CD4-positive, CD25-positive, alpha-beta regulatory T cell (primary cell): ENCODE measurements at regions not wholly inside any gene's neighbourhood (a gene's known extent, or its start where the extent isn't known, plus 50 kb on each side); places are given as distances from the start of the nearest gene placed in this dataset.

Source experiments
- ATAC-seq, 2 donors: fragments of 150-1000 bp; cut with Tn5 transposase; one replicate each; pipeline ENCODE4 v1.10.0; 2021; ENCODE audit warnings: low read depth in 2 of 2, moderate number of reproducible peaks in 2 of 2, moderate library complexity in 1 of 2
- DNase-seq, 3 donors: peaks; one replicate each; pipeline versions ENCODE4 v3.0.0 to v3.0.0-alpha.2; 2012 to 2022; ENCODE audit warnings: mixed read lengths in 1 of 3
- H3K27ac ChIP-seq: one replicate; pipeline ENCODE4 v1.7.0; 2013; ENCODE audit warnings: mild to moderate bottlenecking, low read length; ENCODE audit not compliant: insufficient read depth, poor library complexity, severe bottlenecking
- H3K27me3 ChIP-seq: one replicate; pipeline ENCODE4 v1.7.0; 2013; ENCODE audit warnings: low read length; ENCODE audit not compliant: control insufficient read depth, insufficient read depth
- H3K36me3 ChIP-seq: one replicate; pipeline ENCODE4 v1.7.0; 2013; ENCODE audit warnings: mild to moderate bottlenecking, low read length, moderate library complexity; ENCODE audit not compliant: control insufficient read depth, insufficient read depth
- H3K4me1 ChIP-seq: 2 replicates; pipeline ENCODE4 v1.7.0; 2013; ENCODE audit warnings: mild to moderate bottlenecking, low read length; ENCODE audit not compliant: insufficient read depth, control insufficient read depth, poor library complexity, severe bottlenecking
- H3K4me3 ChIP-seq: one replicate; pipeline ENCODE4 v1.7.0; 2013; ENCODE audit warnings: low read depth, mild to moderate bottlenecking, low read length, moderate library complexity
- H3K9me3 ChIP-seq, 2 experiments: 1 replicate in 1 of 2; 2 replicates in 1 of 2; pipeline ENCODE4 v1.7.0; 2013; ENCODE audit warnings: low read length in 2 of 2, mild to moderate bottlenecking in 1 of 2, moderate library complexity in 1 of 2; ENCODE audit not compliant: control insufficient read depth in 2 of 2
- H3K27ac Mint-ChIP-seq, 3 donors: one replicate each; pipeline ENCODE4 v1.8.0; 2020 to 2022; ENCODE audit warnings: mild to moderate bottlenecking in 3 of 3, mixed read lengths in 3 of 3, moderate library complexity in 2 of 3
- H3K27me3 Mint-ChIP-seq: one replicate; pipeline ENCODE4 v1.8.0; 2022; ENCODE audit warnings: mild to moderate bottlenecking, mixed read lengths
- H3K36me3 Mint-ChIP-seq: one replicate; pipeline ENCODE4 v1.8.0; 2020; ENCODE audit warnings: mixed read lengths
- H3K4me1 Mint-ChIP-seq, 4 donors: one replicate each; pipeline ENCODE4 v1.8.0; 2020 to 2022; ENCODE audit warnings: mixed read lengths in 4 of 4, mild to moderate bottlenecking in 1 of 4
- H3K4me3 Mint-ChIP-seq, 4 donors: one replicate each; pipeline ENCODE4 v1.8.0; 2020 to 2022; ENCODE audit warnings: mild to moderate bottlenecking in 4 of 4, mixed read lengths in 4 of 4, moderate library complexity in 3 of 4
- H3K9me3 Mint-ChIP-seq, 7 donors: one replicate each; pipeline ENCODE4 v1.8.0; 2020 to 2022; ENCODE audit warnings: mixed read lengths in 7 of 7, mild to moderate bottlenecking in 3 of 7, moderate library complexity in 2 of 7

- peaks cover 3% of the 10 kb centered on the region for H3K36me3 Mint-ChIP-seq
- Histone ChIP-seq H3K4me3 (no peak overlapping the region), H3K27me3 (no peaks in the 10 kb centered on the region), H3K4me1 (peaks cover 8% of the 10 kb centered on the region), H3K36me3 (no peaks in the 10 kb centered on the region), H3K9me3 (no peaks in the 10 kb centered on the region), H3K27ac (no peak overlapping the region)
- peak in 2 of 3 donors; percentile 19 to 55 for DNase-seq
- no peaks in the 10 kb centered on the region for H3K27me3 Mint-ChIP-seq
- peak; percentile 61 to 62 for ATAC-seq
- H3K4me1 Mint-ChIP-seq, result peaks cover 0 to 29% (median 6%) of the 10 kb centered on the region in 4 donors
- peak overlapping the region; percentile 78 to 94 (median 90) for H3K27ac Mint-ChIP-seq
- H3K9me3 Mint-ChIP-seq, result no peaks in the 10 kb centered on the region
- peak overlapping the region in 2 of 4 donors; percentile 5 to 67 for H3K4me3 Mint-ChIP-seq
Observed at GRCh38 chr21:34192646-34193285, 119.4 kb downstream of the MRPS6 start.

- Mint-ChIP-seq H3K4me3 (no peak overlapping the region), H3K27ac (no peak overlapping the region), H3K27me3 (no peaks in the 10 kb centered on the region), H3K9me3 (no peaks in the 10 kb centered on the region), H3K4me1 (peaks cover 10 to 46% (median 20%) of the 10 kb centered on the region in 4 donors), H3K36me3 (no peaks in the 10 kb centered on the region)
- no peak overlapping the region for H3K27ac ChIP-seq
- no peak for ATAC-seq
- no peaks in the 10 kb centered on the region for H3K9me3 ChIP-seq
- H3K36me3 ChIP-seq, result no peaks in the 10 kb centered on the region
- H3K4me3 ChIP-seq, result no peak overlapping the region
- no peak for DNase-seq
- peaks cover 27% of the 10 kb centered on the region for H3K4me1 ChIP-seq
- H3K27me3 ChIP-seq, result no peaks in the 10 kb centered on the region
Observed at GRCh38 chr21:34195335-34195734, 122.0 kb downstream of the MRPS6 start.

- H3K4me1 Mint-ChIP-seq, result peaks cover 15 to 52% (median 27%) of the 10 kb centered on the region in 4 donors
- DNase-seq (no peak), ATAC-seq (no peak)
- H3K4me3 Mint-ChIP-seq, result no peak overlapping the region
- no peaks in the 10 kb centered on the region for H3K36me3 ChIP-seq
- H3K27me3 ChIP-seq, result no peaks in the 10 kb centered on the region
- peaks cover 36% of the 10 kb centered on the region for H3K4me1 ChIP-seq
- no peaks in the 10 kb centered on the region for H3K9me3 ChIP-seq
- no peak overlapping the region for H3K27ac ChIP-seq
- H3K9me3 Mint-ChIP-seq, result peaks cover 0 to 2% (median 0%) of the 10 kb centered on the region in 7 donors
- H3K27ac Mint-ChIP-seq, result no peak overlapping the region
- H3K27me3 Mint-ChIP-seq, result no peaks in the 10 kb centered on the region
- no peaks in the 10 kb centered on the region for H3K36me3 Mint-ChIP-seq
- no peak overlapping the region for H3K4me3 ChIP-seq
Observed at GRCh38 chr21:34196996-34197395, 123.6 kb downstream of the MRPS6 start.

- Mint-ChIP-seq H3K4me3 (no peak overlapping the region), H3K36me3 (no peaks in the 10 kb centered on the region), H3K27me3 (no peaks in the 10 kb centered on the region), H3K4me1 (peaks cover 15 to 56% (median 27%) of the 10 kb centered on the region in 4 donors), H3K27ac (peak overlapping the region; percentile 63 to 89 (median 87)), H3K9me3 (peaks cover 0 to 2% (median 0%) of the 10 kb centered on the region in 7 donors)
- H3K27ac ChIP-seq, result no peak overlapping the region
- H3K4me1 ChIP-seq, result peaks cover 39% of the 10 kb centered on the region
- no peaks in the 10 kb centered on the region for H3K36me3 ChIP-seq
- H3K4me3 ChIP-seq, result no peak overlapping the region
- no peaks in the 10 kb centered on the region for H3K9me3 ChIP-seq
- ATAC-seq (no peak), DNase-seq (no peak)
- H3K27me3 ChIP-seq, result no peaks in the 10 kb centered on the region
Observed at GRCh38 chr21:34197561-34197960, 124.2 kb downstream of the MRPS6 start.

GRCh38 chr21:34198231-34199120 is 125.1 kb downstream of the MRPS6 start:
- H3K4me3 Mint-ChIP-seq, result peak overlapping the region; percentile 0 to 80 (median 62)
- no peaks in the 10 kb centered on the region for H3K27me3 Mint-ChIP-seq
- ATAC-seq (peak; percentile 81 to 82), DNase-seq (peak in 2 of 3 donors; percentile 45 to 80)
- no peaks in the 10 kb centered on the region for H3K36me3 Mint-ChIP-seq
- Histone ChIP-seq H3K4me1 (peaks cover 35% of the 10 kb centered on the region), H3K36me3 (no peaks in the 10 kb centered on the region), H3K9me3 (no peaks in the 10 kb centered on the region), H3K27ac (peak overlapping the region; percentile 53), H3K4me3 (peak overlapping the region; percentile 33), H3K27me3 (no peaks in the 10 kb centered on the region)
- peaks cover 19 to 49% (median 26%) of the 10 kb centered on the region in 4 donors for H3K4me1 Mint-ChIP-seq
- peak overlapping the region; percentile 72 to 89 (median 87) for H3K27ac Mint-ChIP-seq
- peaks cover 0 to 2% (median 0%) of the 10 kb centered on the region in 7 donors for H3K9me3 Mint-ChIP-seq

GRCh38 chr21:34199121-34199910 is 125.9 kb downstream of the MRPS6 start:
- Mint-ChIP-seq H3K27ac (peak overlapping the region; percentile 60 to 89 (median 87)), H3K4me1 (peaks cover 19 to 47% (median 25%) of the 10 kb centered on the region in 4 donors), H3K27me3 (no peaks in the 10 kb centered on the region), H3K9me3 (peaks cover 0 to 2% (median 0%) of the 10 kb centered on the region in 7 donors), H3K4me3 (peak overlapping the region in 3 of 4 donors; percentile 60 to 80 (median 63)), H3K36me3 (no peaks in the 10 kb centered on the region)
- H3K9me3 ChIP-seq, result no peaks in the 10 kb centered on the region
- peak overlapping the region; percentile 53 for H3K27ac ChIP-seq
- ATAC-seq (peak; percentile 13 to 22), DNase-seq (no peak)
- peak overlapping the region; percentile 33 for H3K4me3 ChIP-seq
- H3K4me1 ChIP-seq, result peaks cover 35% of the 10 kb centered on the region
- no peaks in the 10 kb centered on the region for H3K36me3 ChIP-seq
- no peaks in the 10 kb centered on the region for H3K27me3 ChIP-seq

GRCh38 chr21:34200288-34200905 is 127.0 kb downstream of the MRPS6 start:
- Mint-ChIP-seq H3K27ac (peak overlapping the region; percentile 18 to 87 (median 78)), H3K4me3 (peak overlapping the region; percentile 33 to 91 (median 72))

More at GRCh38 chr21:34200288-34200905, 127.0 kb downstream of the MRPS6 start:
- no peaks in the 10 kb centered on the region for H3K27me3 ChIP-seq
- peaks cover 35% of the 10 kb centered on the region for H3K4me1 ChIP-seq
- peaks cover 19 to 47% (median 25%) of the 10 kb centered on the region in 4 donors for H3K4me1 Mint-ChIP-seq
- no peaks in the 10 kb centered on the region for H3K9me3 ChIP-seq
- no peak overlapping the region for H3K27ac ChIP-seq
- no peak for DNase-seq
- H3K36me3 Mint-ChIP-seq, result no peaks in the 10 kb centered on the region
- H3K27me3 Mint-ChIP-seq, result no peaks in the 10 kb centered on the region
- H3K9me3 Mint-ChIP-seq, result peaks cover 0 to 2% (median 0%) of the 10 kb centered on the region in 7 donors
- ATAC-seq, result no peak
- no peak overlapping the region for H3K4me3 ChIP-seq
- no peaks in the 10 kb centered on the region for H3K36me3 ChIP-seq
